ENCODE measurements at regions not wholly inside any gene's neighbourhood (a gene's known extent, or its start where the extent isn't known, plus 50 kb on each side); places are given as distances from the start of the nearest gene placed in this dataset.

DNA sequence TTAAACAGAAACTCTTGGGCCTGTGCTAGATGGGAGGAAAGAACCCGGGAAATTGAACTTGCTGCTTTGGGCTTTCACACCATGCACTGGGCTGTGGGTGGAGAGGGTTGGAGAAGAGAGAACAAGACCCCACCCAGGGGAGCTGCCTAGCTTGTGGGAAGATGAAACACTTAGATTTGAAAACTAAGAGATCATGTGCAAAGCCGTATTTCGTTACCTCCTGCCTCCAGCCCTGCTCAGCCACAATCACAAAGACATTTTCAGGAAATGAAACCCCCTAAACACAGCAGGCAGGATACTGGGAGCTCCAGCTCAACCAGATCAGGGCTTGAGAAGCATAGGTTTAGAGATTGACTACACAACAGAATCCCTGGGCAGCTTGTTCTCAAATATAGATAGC lies 183.0 kb upstream of the C2CD4B start:
- DNase-seq (ENCODE audit: low read depth) = no peak

GRCh38 chr15:62348623-62349022 lies 183.5 kb upstream of the C2CD4B start:
- TF ChIP-seq CTCF (conservative IDR thresholded peaks at IDR 0.05; ENCODE audit: low read length) = no peak
- no peak overlapping the region for H3K4me3 ChIP-seq (ENCODE audit: low read length)
- DNase-seq (ENCODE audit: low read depth) = no peak

More for the DNA sequence above, 183.0 kb upstream of the C2CD4B start:
- TF ChIP-seq CTCF (conservative IDR thresholded peaks at IDR 0.05; ENCODE audit: low read length) = no peak
- H3K4me3 ChIP-seq (ENCODE audit: low read length) = no peak overlapping the region

DNA sequence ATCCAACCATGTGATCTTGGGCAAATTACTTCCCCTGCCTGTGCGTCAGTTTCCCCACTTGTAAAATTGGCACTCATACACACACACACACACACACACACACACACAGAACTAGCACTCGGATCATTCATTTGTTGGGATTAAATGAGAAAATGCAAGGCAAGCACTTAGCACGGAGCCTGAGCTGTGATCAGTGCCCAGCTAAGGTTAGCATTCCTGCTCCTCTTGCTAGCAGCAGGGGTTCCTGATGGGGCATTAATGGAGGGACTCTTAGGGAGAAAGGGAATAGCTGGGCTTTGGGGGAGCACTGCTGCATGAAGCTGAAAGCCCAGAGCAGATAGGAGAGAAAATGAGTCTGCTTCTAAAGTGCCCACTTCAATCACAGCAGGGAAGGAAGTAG lies 187.7 kb upstream of the C2CD4B start:
- no peak for TF ChIP-seq CTCF (conservative IDR thresholded peaks at IDR 0.05; ENCODE audit: low read length)
- no peak for DNase-seq (ENCODE audit: low read depth)
- H3K4me3 ChIP-seq (ENCODE audit: low read length) = no peak overlapping the region

- H3K4me3 ChIP-seq (ENCODE audit: low read length) = no peak overlapping the region
- TF ChIP-seq CTCF (conservative IDR thresholded peaks at IDR 0.05; ENCODE audit: low read length) = no peak
- DNase-seq (ENCODE audit: low read depth) = peak; percentile 48
Observed at GRCh38 chr15:62357431-62357830, 192.3 kb upstream of the C2CD4B start.

DNA sequence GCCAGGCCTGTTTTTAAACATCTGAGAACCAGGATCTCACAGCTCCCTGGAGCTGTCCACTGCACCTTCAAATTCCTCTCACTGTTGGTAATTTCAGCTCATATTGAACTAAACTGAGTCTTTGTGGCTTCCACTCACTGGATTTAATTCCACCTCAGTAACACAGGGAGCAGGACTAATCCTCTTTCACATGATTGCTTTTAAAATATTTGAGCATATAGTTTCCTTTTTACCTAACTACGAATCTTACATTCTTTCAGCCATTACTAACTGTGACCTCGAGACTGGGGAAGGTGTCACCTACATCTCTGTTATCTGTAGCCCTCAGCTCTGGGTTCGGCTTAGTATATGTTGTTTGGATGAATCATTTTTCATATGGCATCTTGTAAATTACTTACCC lies 194.3 kb upstream of the C2CD4B start:
- TF ChIP-seq CTCF (conservative IDR thresholded peaks at IDR 0.05; ENCODE audit: low read length) = no peak
- H3K4me3 ChIP-seq (ENCODE audit: low read length) = no peak overlapping the region
- DNase-seq (ENCODE audit: low read depth) = no peak

DNA sequence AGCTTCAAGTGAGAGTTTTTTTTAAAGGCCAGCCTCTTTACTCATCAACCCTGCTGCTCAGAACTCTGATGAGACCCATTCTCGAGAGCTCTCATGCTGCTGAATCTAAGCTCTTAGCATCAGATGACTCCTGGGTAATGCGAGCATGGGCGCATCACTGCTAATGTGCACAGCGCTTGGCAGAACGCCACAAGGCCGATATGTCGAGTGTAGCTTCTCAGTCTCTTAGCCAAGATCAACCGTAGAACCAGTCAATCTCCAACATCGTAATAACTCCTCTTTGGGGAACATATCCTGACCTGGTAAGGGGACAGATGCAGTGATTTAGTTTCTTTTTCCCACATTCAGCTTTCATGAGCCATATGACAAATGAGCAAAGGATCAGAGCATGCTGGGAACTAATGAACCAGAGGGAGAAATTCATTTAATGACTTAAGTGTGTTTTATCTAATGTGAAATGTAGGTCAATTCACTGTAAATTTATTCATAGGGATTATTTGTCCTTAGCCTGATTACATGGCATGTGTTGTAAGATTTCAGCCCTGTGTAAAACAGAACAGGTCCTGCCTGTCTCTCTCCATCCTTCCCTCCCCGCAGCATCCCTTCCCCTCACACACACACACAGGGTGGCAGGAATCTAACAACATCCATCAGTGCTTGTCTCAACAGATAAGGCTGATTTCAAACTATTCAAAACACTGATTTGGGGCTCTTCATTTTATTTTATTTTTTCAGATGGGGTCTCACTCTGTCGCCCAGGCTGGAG lies 195.4 kb upstream of the C2CD4B start:
- no peak for DNase-seq (ENCODE audit: low read depth)
- no peak for TF ChIP-seq CTCF (conservative IDR thresholded peaks at IDR 0.05; ENCODE audit: low read length)
- H3K4me3 ChIP-seq (ENCODE audit: low read length) = no peak overlapping the region

DNA sequence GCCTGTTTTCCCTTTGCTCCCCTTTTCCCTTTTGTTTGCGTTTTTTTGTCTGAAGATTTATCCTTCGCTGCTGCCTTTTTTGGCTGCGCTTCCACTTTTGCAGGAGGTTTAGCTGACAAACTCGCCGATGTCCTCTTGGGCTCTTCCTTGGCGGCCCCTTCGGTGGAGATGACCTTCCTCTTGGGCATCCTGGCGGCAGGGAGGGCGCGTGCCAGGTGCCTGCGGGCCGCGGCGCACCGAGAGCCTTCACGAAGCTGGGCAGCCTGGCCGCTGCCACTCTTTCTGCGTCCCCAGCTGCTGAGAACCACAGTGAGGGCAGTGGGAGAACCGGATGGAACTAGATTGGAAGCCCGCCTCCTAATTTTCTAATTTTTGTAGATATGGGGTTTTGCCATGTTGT lies 197.1 kb upstream of the C2CD4B start:
- no peak overlapping the region for H3K4me3 ChIP-seq (ENCODE audit: low read length)
- no peak for TF ChIP-seq CTCF (conservative IDR thresholded peaks at IDR 0.05; ENCODE audit: low read length)
- no peak for DNase-seq (ENCODE audit: low read depth)
